ENCODE measurements at regions not wholly inside any gene's neighbourhood (a gene's known extent, or its start where the extent isn't known, plus 50 kb on each side); places are given as distances from the start of the nearest gene placed in this dataset.

- TF ChIP-seq ESRRG (CRISPR knock-in tag; IDR thresholded peaks at IDR 0.05): no peak
- TF ChIP-seq ZFP30 (CRISPR knock-in tag; IDR thresholded peaks at IDR 0.05): no peak
- no peak for TF ChIP-seq ZC3H10 (CRISPR knock-in tag; IDR thresholded peaks at IDR 0.05)
- no peak for TF ChIP-seq ZNF8 (CRISPR knock-in tag; IDR thresholded peaks at IDR 0.05)
- ATAC-seq: no peak
These were observed 71.8 kb upstream of the MALRD1 start for GRCh38 chr10:18976696-18977251.

- TF ChIP-seq SNAI2 (CRISPR knock-in tag; IDR thresholded peaks at IDR 0.05): no peak
- no peak for ATAC-seq
These were observed 68.4 kb upstream of the MALRD1 start for GRCh38 chr10:18980089-18980629.

GRCh38 chr10:18984531-18984930, 64.1 kb upstream of the MALRD1 start:
- no peak for ATAC-seq
- TF ChIP-seq CSRNP3 (CRISPR knock-in tag; IDR thresholded peaks at IDR 0.05) (no peak), ZFP30 (CRISPR knock-in tag; IDR thresholded peaks at IDR 0.05) (no peak), ESRRG (CRISPR knock-in tag; IDR thresholded peaks at IDR 0.05) (no peak), SNAI2 (CRISPR knock-in tag; IDR thresholded peaks at IDR 0.05) (no peak), RARB (CRISPR knock-in tag; IDR thresholded peaks at IDR 0.05) (no peak), CREB5 (CRISPR knock-in tag; IDR thresholded peaks at IDR 0.05; ENCODE audit: low read depth) (no peak), ZNF8 (CRISPR knock-in tag; IDR thresholded peaks at IDR 0.05) (no peak), PPARA (CRISPR knock-in tag; IDR thresholded peaks at IDR 0.05; ENCODE audit: borderline replicate concordance) (no peak)

- ATAC-seq: no peak
- TF ChIP-seq TSHZ2 (CRISPR knock-in tag; IDR thresholded peaks at IDR 0.05) (no peak), TOX (CRISPR knock-in tag; IDR thresholded peaks at IDR 0.05; ENCODE audit: borderline replicate concordance) (no peak), POU6F1 (CRISPR knock-in tag; IDR thresholded peaks at IDR 0.05; ENCODE audit: borderline replicate concordance, low read depth) (no peak), CREB5 (CRISPR knock-in tag; IDR thresholded peaks at IDR 0.05; ENCODE audit: low read depth) (no peak), CSRNP3 (CRISPR knock-in tag; IDR thresholded peaks at IDR 0.05) (no peak), ZNF565 (CRISPR knock-in tag; conservative IDR thresholded peaks at IDR 0.05; ENCODE audit: low read depth) (no peak), ZNF70 (CRISPR knock-in tag; IDR thresholded peaks at IDR 0.05) (no peak), SNAI2 (CRISPR knock-in tag; IDR thresholded peaks at IDR 0.05) (no peak), ESRRG (CRISPR knock-in tag; IDR thresholded peaks at IDR 0.05) (no peak), TCF4 (CRISPR knock-in tag; IDR thresholded peaks at IDR 0.05; ENCODE audit: borderline replicate concordance) (no peak), ZNF8 (CRISPR knock-in tag; IDR thresholded peaks at IDR 0.05) (no peak), PATZ1 (CRISPR knock-in tag; IDR thresholded peaks at IDR 0.05; ENCODE audit: borderline replicate concordance) (no peak)
These were observed 60.3 kb upstream of the MALRD1 start for GRCh38 chr10:18988338-18988737.
